GM12878 (cell line): ENCODE measurements at regions not wholly inside any gene's neighbourhood (a gene's known extent, or its start where the extent isn't known, plus 50 kb on each side); places are given as distances from the start of the nearest gene placed in this dataset.

ENCODE experiments used
- ATAC-seq: fragments of 200-7000 bp; cut with Tn5 transposase; 3 replicates; pipeline ENCODE4 v1.9.1; 2020; ENCODE audit warnings: mild to moderate bottlenecking, moderate library complexity
- BruUV-seq: library from RNA; stranded (reverse); fragments of 400-500 nt; replicated peaks from 2 replicates; lab custom pipeline; 2021; lab: Mats Ljungman, UMichigan
- CTCF ChIA-PET: fragments of 300-600 bp; sonication (Branson Sonifier 250); formaldehyde crosslinking; extraction: SDS; loops from one replicate; lab custom pipeline; 2021; ENCODE audit warnings: inconsistent platforms; lab: Yijun Ruan, JAX
- POLR2A ChIA-PET: fragments of 350-600 bp; formaldehyde crosslinking; extraction: SDS; loops from one replicate; lab custom pipeline; 2021; ENCODE audit warnings: inconsistent platforms; lab: Charles Lee
- RAD21 ChIA-PET: fragments of 300-600 bp; sonication (Branson Sonifier 250); formaldehyde crosslinking; loops from one replicate; lab custom pipeline; 2023; ENCODE audit warnings: antibody characterized with exemption; ENCODE audit not compliant: unreplicated experiment; lab: Charles Lee
- SMC1A ChIA-PET: fragments of 300-600 bp; sonication (Branson Sonifier 250); formaldehyde crosslinking; loops from one replicate; lab custom pipeline; 2023; ENCODE audit not compliant: unreplicated experiment, uncharacterized antibody; lab: Charles Lee
- DNase-seq: peaks from one replicate; pipeline ENCODE4 v3.0.0-alpha.2; 2011; ENCODE audit warnings: low read depth, low spot score
- FAIRE-seq: peaks from 3 replicates; lab custom pipeline; 2011; peaks lifted over from hg19 to GRCh38; lab: Jason Lieb, UNC
- H2AFZ ChIP-seq: 2 replicates; pipeline ENCODE4 v1.6.0; 2011; ENCODE audit warnings: low read depth, low read length, control low read depth; ENCODE audit not compliant: control insufficient read depth
- H3K27ac ChIP-seq: 2 replicates; pipeline ENCODE4 v1.5.1; 2011; ENCODE audit warnings: control low read depth; ENCODE audit not compliant: control insufficient read depth, insufficient read depth
- H3K27me3 ChIP-seq, 2 experiments: replicated peaks in 1 of 2; 2 replicates each; pipeline versions ENCODE4 v1.6.0 to v1.6.1; 2011; ENCODE audit warnings: low read length in 1 of 2; ENCODE audit not compliant: control insufficient read depth in 2 of 2, insufficient read depth in 2 of 2
- H3K36me3 ChIP-seq, 2 experiments: 2 replicates each; pipeline ENCODE4 v1.5.1; 2011; ENCODE audit warnings: low read length in 1 of 2; ENCODE audit not compliant: control insufficient read depth in 2 of 2, insufficient read depth in 2 of 2
- H3K4me1 ChIP-seq: 2 replicates; pipeline ENCODE4 v1.6.1; 2011; ENCODE audit warnings: mild to moderate bottlenecking, low read length, moderate library complexity, mixed read lengths; ENCODE audit not compliant: control insufficient read depth, insufficient read depth
- H3K4me2 ChIP-seq: 2 replicates; pipeline ENCODE4 v1.6.0; 2011; ENCODE audit warnings: control low read depth; ENCODE audit not compliant: control insufficient read depth, insufficient read depth
- H3K4me3 ChIP-seq: fragments of 200-600 bp; sonication (generic); 2 replicates; pipeline ENCODE4 v1.5.1; 2016
- H3K79me2 ChIP-seq: 2 replicates; pipeline ENCODE4 v1.6.0; 2011; ENCODE audit warnings: low read length; ENCODE audit not compliant: control insufficient read depth, insufficient read depth
- H3K9ac ChIP-seq: 2 replicates; pipeline ENCODE4 v1.8.0; 2011; ENCODE audit warnings: low read length, control low read depth, mixed read lengths; ENCODE audit not compliant: control insufficient read depth, insufficient read depth
- H3K9me3 ChIP-seq: replicated peaks from 3 replicates; pipeline ENCODE4 v1.5.1; 2011; ENCODE audit warnings: mild to moderate bottlenecking, low read length; ENCODE audit not compliant: control insufficient read depth, insufficient read depth
- H4K20me1 ChIP-seq: 2 replicates; pipeline ENCODE4 v1.6.0; 2011; ENCODE audit not compliant: control insufficient read depth, insufficient read depth
- CEBPB ChIP-seq, 2 experiments: fragments of 150-350 bp in 1 of 2; IDR thresholded peaks; 2 replicates each; pipeline ENCODE4 v1.6.1; 2012 to 2014; ENCODE audit warnings: low read depth in 2 of 2, low read length in 2 of 2, borderline replicate concordance in 1 of 2, inconsistent platforms in 1 of 2
- CREM ChIP-seq: IDR thresholded peaks from 2 replicates; pipeline ENCODE4 v1.6.1; 2014; ENCODE audit warnings: antibody characterized with exemption, low read depth
- EED ChIP-seq: sonication (generic); IDR thresholded peaks from 2 replicates; pipeline ENCODE4 v1.6.1; 2016; ENCODE audit warnings: antibody characterized with exemption, low read depth
- HDGF ChIP-seq: fragments of 450-650 bp; IDR thresholded peaks from 2 replicates; pipeline ENCODE4 v1.6.1; 2016; ENCODE audit warnings: antibody characterized with exemption
- POU2F2 ChIP-seq: IDR thresholded peaks from 3 replicates; pipeline ENCODE4 v1.6.1; 2011; ENCODE audit warnings: low read depth, mild to moderate bottlenecking, low read length, borderline replicate concordance
- RAD21 ChIP-seq: IDR thresholded peaks from 2 replicates; pipeline ENCODE4 v1.6.1; 2011; ENCODE audit warnings: mild to moderate bottlenecking, low read depth, low read length, moderate library complexity; ENCODE audit not compliant: insufficient read depth
- RFX5 ChIP-seq: IDR thresholded peaks from 2 replicates; pipeline ENCODE4 v1.6.1; 2011; ENCODE audit warnings: low read depth, low read length, improper control_type of control experiment
- STAT3 ChIP-seq: IDR thresholded peaks from 2 replicates; pipeline ENCODE4 v1.6.1; 2011; ENCODE audit warnings: low read depth, low read length, improper control_type of control experiment
- YBX1 ChIP-seq: fragments of 450-650 bp; IDR thresholded peaks from 2 replicates; pipeline ENCODE4 v1.6.1; 2016; ENCODE audit warnings: antibody characterized with exemption
- ZNF24 ChIP-seq: fragments of 450-650 bp; IDR thresholded peaks from 2 replicates; pipeline ENCODE4 v1.6.1; 2017; ENCODE audit warnings: antibody characterized with exemption, mild to moderate bottlenecking
- ZNF622 ChIP-seq: fragments of 450-650 bp; IDR thresholded peaks from 2 replicates; pipeline ENCODE4 v1.6.1; 2017; ENCODE audit warnings: mild to moderate bottlenecking, inconsistent platforms
- WGBS: methylation state at CpG from one replicate; pipeline ENCODE4 v1.1.6; 2016; ENCODE audit warnings: low lambda C conversion rate; ENCODE audit not compliant: insufficient replicate concordance, insufficient coverage; ENCODE audit errors: missing lambda C conversion rate; 5-methylcytosine and 5-hydroxymethylcytosine counted together
- in situ Hi-C: fragments of 300-500 bp; cut with MboI; formaldehyde crosslinking; loops from 9 replicates; pipeline ENCODE4 v1.14.3; 2018; ENCODE audit warnings: mixed read lengths
- intact Hi-C: fragments of 100-400 bp; cut with micrococcal nuclease; formaldehyde crosslinking; loops from one replicate; pipeline ENCODE4 v1.14.2; 2022; ENCODE audit not compliant: unreplicated experiment
- TF ChIP-seq, protein P1 (sequence below): IDR thresholded peaks from 2 replicates; pipeline ENCODE4 v1.6.1; 2012; ENCODE audit warnings: low read depth, low read length, improper control_type of control experiment

DNA sequence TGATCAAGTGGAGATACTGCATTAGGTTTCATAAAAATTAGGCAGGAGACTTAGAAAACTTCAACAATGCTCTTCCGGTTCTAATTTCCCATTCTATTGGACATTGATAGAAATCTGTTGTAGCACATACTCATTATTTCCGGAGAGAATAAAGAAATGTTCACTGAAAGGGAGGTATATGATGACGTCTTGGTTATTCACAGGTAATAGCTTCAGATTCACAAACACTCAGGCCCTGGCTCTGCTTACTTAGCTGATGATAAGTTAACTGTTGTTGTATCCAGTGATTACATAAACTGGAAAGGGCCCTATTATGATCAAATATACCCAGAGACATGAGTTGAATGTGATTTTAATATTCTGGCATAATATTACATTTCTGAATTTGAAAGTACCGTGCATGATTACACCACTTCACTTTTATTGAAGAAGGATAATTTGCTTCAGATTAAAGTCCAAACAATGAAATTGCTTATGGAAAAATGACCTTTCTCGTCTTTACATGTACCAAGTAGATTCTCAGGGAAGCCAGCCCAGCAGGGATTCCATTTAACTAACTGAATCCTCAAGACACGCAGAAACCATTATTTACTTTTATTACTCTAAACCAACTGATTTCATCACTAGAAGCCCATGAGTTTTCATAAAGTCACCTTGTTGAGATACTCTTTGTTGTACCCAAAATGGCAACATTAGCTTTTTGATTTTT, 288.0 kb upstream of the PITRM1 start (continued):
- TF ChIP-seq YBX1 (no peak), ZNF24 (no peak), RFX5 (no peak), HDGF (no peak), STAT3 (no peak)

DNA sequence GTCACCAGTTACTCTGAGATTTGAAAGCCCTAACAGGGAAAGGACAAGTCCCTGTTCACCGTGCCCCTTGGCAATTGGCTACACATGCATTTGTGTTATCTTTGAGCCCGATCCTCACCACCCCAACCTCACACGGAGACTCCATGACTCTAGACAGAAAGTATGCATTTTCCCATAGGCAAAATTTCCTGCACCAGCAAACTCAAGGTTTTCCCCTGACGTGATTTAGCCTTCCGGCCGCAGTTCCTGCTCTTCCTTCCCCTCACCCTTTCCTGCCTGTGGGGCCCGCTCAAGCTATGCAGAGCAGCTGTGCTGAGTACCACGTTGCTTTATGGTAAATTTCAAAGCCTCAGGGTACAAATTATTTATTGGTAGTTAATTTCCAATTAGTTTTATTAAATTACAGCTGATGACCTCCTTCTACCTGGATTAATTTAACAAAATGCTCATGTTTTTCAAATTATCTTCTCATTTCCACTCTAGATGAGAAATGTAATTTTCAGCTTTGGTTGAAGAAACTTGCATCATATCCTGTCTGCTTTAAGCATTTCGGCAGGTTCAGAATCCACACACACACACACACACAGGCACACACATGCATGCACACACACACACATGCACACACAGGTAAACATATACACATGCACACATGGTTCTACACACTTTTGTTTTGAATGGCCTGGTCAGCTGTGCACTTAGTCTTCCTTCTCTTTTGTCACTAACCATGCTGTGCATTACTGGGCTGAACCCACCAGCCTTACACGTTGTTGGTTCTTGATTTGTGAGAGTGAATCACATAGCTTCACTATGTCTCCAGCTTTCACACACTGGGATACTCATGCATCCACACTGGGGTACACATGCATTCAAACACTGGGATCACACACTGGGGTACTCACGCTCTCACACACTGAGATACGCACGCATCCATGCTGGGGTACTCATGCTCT, 283.1 kb upstream of the PITRM1 start:
- SMC1A ChIA-PET: no interaction called here
- no peaks in the 10 kb centered on the region for H3K79me2 ChIP-seq
- no peak overlapping the region for H3K27ac ChIP-seq
- CTCF ChIA-PET: no interaction called here
- in situ Hi-C loops (no loop called here), intact Hi-C loops (no loop called here)
- no peak overlapping the region for H3K9ac ChIP-seq
- peak overlapping the region; percentile 26; the same call in 1 of the 2 replicates for H2AFZ ChIP-seq
- ATAC-seq (no peak), DNase-seq (no peak), FAIRE-seq (no peak)
- H3K4me3 ChIP-seq: no peak overlapping the region
- no peaks in the 10 kb centered on the region for H3K36me3 ChIP-seq
- no peak overlapping the region for H3K4me2 ChIP-seq
- H3K9me3 ChIP-seq: no peaks in the 10 kb centered on the region; the same call in 2 of the 3 replicates
- WGBS: 53% methylated on average over 13 of the region's 13 CpGs
- H3K27me3 ChIP-seq: no peaks in the 10 kb centered on the region
- no peaks in the 10 kb centered on the region for H4K20me1 ChIP-seq
- BruUV-seq: no TSS peak
- RAD21 ChIA-PET: no interaction called here
- TF ChIP-seq ZNF622 (no peak), POU2F2 (no peak), CREM (no peak), EED (0 out of 2 replicates have a peak, but pooled peaks have one; percentile 33), RAD21 (peak; percentile 23; the same call in 1 of the 2 replicates), CEBPB (IDR thresholded peaks at IDR 0.05; ENCODE audit: borderline replicate concordance in 1 of 2, low read depth in 2 of 2, low read length in 2 of 2) (no peak)
- TF ChIP-seq, protein P1, sequence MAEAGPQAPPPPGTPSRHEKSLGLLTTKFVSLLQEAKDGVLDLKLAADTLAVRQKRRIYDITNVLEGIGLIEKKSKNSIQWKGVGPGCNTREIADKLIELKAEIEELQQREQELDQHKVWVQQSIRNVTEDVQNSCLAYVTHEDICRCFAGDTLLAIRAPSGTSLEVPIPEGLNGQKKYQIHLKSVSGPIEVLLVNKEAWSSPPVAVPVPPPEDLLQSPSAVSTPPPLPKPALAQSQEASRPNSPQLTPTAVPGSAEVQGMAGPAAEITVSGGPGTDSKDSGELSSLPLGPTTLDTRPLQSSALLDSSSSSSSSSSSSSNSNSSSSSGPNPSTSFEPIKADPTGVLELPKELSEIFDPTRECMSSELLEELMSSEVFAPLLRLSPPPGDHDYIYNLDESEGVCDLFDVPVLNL: no peak
- TF ChIP-seq, all 136 proteins: peak for 2
- POLR2A ChIA-PET: no interaction called here
- H3K4me1 ChIP-seq: peaks cover 3% of the 10 kb centered on the region; the same call in 1 of the 2 replicates
